Transverse colon (tissue), 4 donors: ENCODE measurements at regions not wholly inside any gene's neighbourhood (a gene's known extent, or its start where the extent isn't known, plus 50 kb on each side); places are given as distances from the start of the nearest gene placed in this dataset.

Experiments
- CTCF ChIP-seq, 5 experiments: fragments of 200-600 bp in 3 of 5; fragments of 450-650 bp in 2 of 5; sonication (generic) in 3 of 5; IDR thresholded peaks; 1 replicate in 2 of 5; 2 replicates in 3 of 5; pipeline ENCODE4 v1.5.1; 2016 to 2017; ENCODE audit warnings: antibody characterized with exemption in 5 of 5, inconsistent platforms in 3 of 5, mild to moderate bottlenecking in 2 of 5, moderate library complexity in 1 of 5
- POLR2A ChIP-seq: fragments of 450-650 bp; IDR thresholded peaks from one replicate; pipeline ENCODE4 v1.6.1; 2016; ENCODE audit warnings: antibody characterized with exemption, mild to moderate bottlenecking, moderate library complexity
- POLR2AphosphoS5 ChIP-seq, 3 donors: sonication (generic); formaldehyde crosslinking; IDR thresholded peaks; one replicate each; pipeline ENCODE4 v1.6.1; 2016; ENCODE audit warnings: antibody characterized with exemption in 3 of 3

DNA sequence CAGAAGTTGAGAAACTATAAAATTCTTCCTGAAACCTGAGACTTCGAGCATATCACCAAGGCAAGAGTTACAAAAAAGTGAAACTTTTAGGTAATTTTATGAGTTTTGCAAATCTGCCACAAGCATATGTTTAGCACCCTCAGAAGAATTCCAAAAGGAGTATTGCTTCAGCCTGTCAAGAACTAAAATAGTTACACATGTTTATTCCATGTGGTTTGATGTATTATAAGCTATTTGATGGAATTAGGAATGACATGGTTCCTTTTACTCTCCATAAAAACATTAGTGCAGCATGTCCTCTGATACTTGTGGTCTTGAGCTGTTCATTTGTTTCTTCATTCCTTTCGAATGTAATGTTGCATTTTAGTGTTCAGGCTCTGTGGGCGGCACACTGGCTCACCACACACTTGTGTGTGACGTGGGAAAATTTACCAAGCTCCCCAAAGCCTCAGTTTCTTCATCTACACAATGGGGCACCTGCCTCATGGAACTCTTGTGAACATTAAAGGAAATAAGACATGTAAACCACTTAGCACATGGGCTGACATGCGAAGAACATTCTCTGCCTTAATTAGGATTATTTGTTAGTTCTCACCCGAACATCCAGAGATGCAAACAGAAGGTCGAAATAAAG, 204.2 kb upstream of the FOXF1 start:
- no peak for TF ChIP-seq CTCF (IDR thresholded peaks at IDR 0.05)
- peak in 2 of 3 donors; percentile 31 to 65 for TF ChIP-seq POLR2AphosphoS5 (IDR thresholded peaks at IDR 0.05)
- no peak for TF ChIP-seq POLR2A
